CD4-positive, CD25-positive, alpha-beta regulatory T cell (primary cell): ENCODE measurements at regions not wholly inside any gene's neighbourhood (a gene's known extent, or its start where the extent isn't known, plus 50 kb on each side); places are given as distances from the start of the nearest gene placed in this dataset.

Experiments used
- ATAC-seq, 2 donors: fragments of 150-1000 bp; cut with Tn5 transposase; one replicate each; pipeline ENCODE4 v1.10.0; 2021; ENCODE audit warnings: low read depth in 2 of 2, moderate number of reproducible peaks in 2 of 2, moderate library complexity in 1 of 2
- DNase-seq, 3 donors: peaks; one replicate each; pipeline versions ENCODE4 v3.0.0 to v3.0.0-alpha.2; 2012 to 2022; ENCODE audit warnings: mixed read lengths in 1 of 3
- H3K27ac ChIP-seq: one replicate; pipeline ENCODE4 v1.7.0; 2013; ENCODE audit warnings: mild to moderate bottlenecking, low read length; ENCODE audit not compliant: insufficient read depth, poor library complexity, severe bottlenecking
- H3K27me3 ChIP-seq: one replicate; pipeline ENCODE4 v1.7.0; 2013; ENCODE audit warnings: low read length; ENCODE audit not compliant: control insufficient read depth, insufficient read depth
- H3K36me3 ChIP-seq: one replicate; pipeline ENCODE4 v1.7.0; 2013; ENCODE audit warnings: mild to moderate bottlenecking, low read length, moderate library complexity; ENCODE audit not compliant: control insufficient read depth, insufficient read depth
- H3K4me1 ChIP-seq: 2 replicates; pipeline ENCODE4 v1.7.0; 2013; ENCODE audit warnings: mild to moderate bottlenecking, low read length; ENCODE audit not compliant: insufficient read depth, control insufficient read depth, poor library complexity, severe bottlenecking
- H3K4me3 ChIP-seq: one replicate; pipeline ENCODE4 v1.7.0; 2013; ENCODE audit warnings: low read depth, mild to moderate bottlenecking, low read length, moderate library complexity
- H3K9me3 ChIP-seq, 2 experiments: 1 replicate in 1 of 2; 2 replicates in 1 of 2; pipeline ENCODE4 v1.7.0; 2013; ENCODE audit warnings: low read length in 2 of 2, mild to moderate bottlenecking in 1 of 2, moderate library complexity in 1 of 2; ENCODE audit not compliant: control insufficient read depth in 2 of 2
- H3K27ac Mint-ChIP-seq, 3 donors: one replicate each; pipeline ENCODE4 v1.8.0; 2020 to 2022; ENCODE audit warnings: mild to moderate bottlenecking in 3 of 3, mixed read lengths in 3 of 3, moderate library complexity in 2 of 3
- H3K27me3 Mint-ChIP-seq: one replicate; pipeline ENCODE4 v1.8.0; 2022; ENCODE audit warnings: mild to moderate bottlenecking, mixed read lengths
- H3K36me3 Mint-ChIP-seq: one replicate; pipeline ENCODE4 v1.8.0; 2020; ENCODE audit warnings: mixed read lengths
- H3K4me1 Mint-ChIP-seq, 4 donors: one replicate each; pipeline ENCODE4 v1.8.0; 2020 to 2022; ENCODE audit warnings: mixed read lengths in 4 of 4, mild to moderate bottlenecking in 1 of 4
- H3K4me3 Mint-ChIP-seq, 4 donors: one replicate each; pipeline ENCODE4 v1.8.0; 2020 to 2022; ENCODE audit warnings: mild to moderate bottlenecking in 4 of 4, mixed read lengths in 4 of 4, moderate library complexity in 3 of 4
- H3K9me3 Mint-ChIP-seq, 7 donors: one replicate each; pipeline ENCODE4 v1.8.0; 2020 to 2022; ENCODE audit warnings: mixed read lengths in 7 of 7, mild to moderate bottlenecking in 3 of 7, moderate library complexity in 2 of 7

- Histone ChIP-seq H3K27ac (no peak overlapping the region), H3K4me3 (no peak overlapping the region), H3K4me1 (peaks cover 10% of the 10 kb centered on the region), H3K36me3 (no peaks in the 10 kb centered on the region), H3K27me3 (no peaks in the 10 kb centered on the region), H3K9me3 (no peaks in the 10 kb centered on the region)
- Mint-ChIP-seq H3K4me1 (peaks cover 0 to 20% (median 8%) of the 10 kb centered on the region in 4 donors), H3K4me3 (no peak overlapping the region), H3K27me3 (peaks cover 19% of the 10 kb centered on the region), H3K9me3 (peaks cover 0 to 1% (median 0%) of the 10 kb centered on the region in 7 donors), H3K27ac (no peak overlapping the region), H3K36me3 (no peaks in the 10 kb centered on the region)
- ATAC-seq (no peak), DNase-seq (no peak)
Measured at GRCh38 chr10:93147281-93147680, 73.6 kb downstream of the CYP26A1 start.

- Mint-ChIP-seq H3K36me3 (no peaks in the 10 kb centered on the region), H3K9me3 (peaks cover 0 to 3% (median 0%) of the 10 kb centered on the region in 7 donors), H3K27ac (peak overlapping the region in 1 of 3 donors; percentile 8), H3K27me3 (peaks cover 19% of the 10 kb centered on the region), H3K4me3 (no peak overlapping the region), H3K4me1 (peaks cover 0 to 20% (median 8%) of the 10 kb centered on the region in 4 donors)
- H3K9me3 ChIP-seq: no peaks in the 10 kb centered on the region
- no peak for DNase-seq
- H3K36me3 ChIP-seq: no peaks in the 10 kb centered on the region
- H3K27me3 ChIP-seq: no peaks in the 10 kb centered on the region
- peaks cover 10% of the 10 kb centered on the region for H3K4me1 ChIP-seq
- H3K27ac ChIP-seq: no peak overlapping the region
- H3K4me3 ChIP-seq: no peak overlapping the region
- no peak for ATAC-seq
Measured at GRCh38 chr10:93148476-93148875, 74.8 kb downstream of the CYP26A1 start.

- Histone ChIP-seq H3K27ac (no peak overlapping the region), H3K9me3 (no peaks in the 10 kb centered on the region), H3K27me3 (no peaks in the 10 kb centered on the region), H3K36me3 (no peaks in the 10 kb centered on the region), H3K4me3 (no peak overlapping the region), H3K4me1 (peaks cover 10% of the 10 kb centered on the region)
- no peak for DNase-seq
- no peak overlapping the region for H3K4me3 Mint-ChIP-seq
- H3K36me3 Mint-ChIP-seq: no peaks in the 10 kb centered on the region
- H3K4me1 Mint-ChIP-seq: peaks cover 0 to 20% (median 8%) of the 10 kb centered on the region in 4 donors
- H3K27ac Mint-ChIP-seq: no peak overlapping the region
- ATAC-seq: no peak
- H3K9me3 Mint-ChIP-seq: peaks cover 0 to 3% (median 1%) of the 10 kb centered on the region in 7 donors
- peaks cover 19% of the 10 kb centered on the region for H3K27me3 Mint-ChIP-seq
Measured at GRCh38 chr10:93149761-93150160, 76.1 kb downstream of the CYP26A1 start.

GRCh38 chr10:93150289-93150688 lies 76.6 kb downstream of the CYP26A1 start:
- Mint-ChIP-seq H3K27me3 (peaks cover 19% of the 10 kb centered on the region), H3K4me1 (peaks cover 0 to 20% (median 8%) of the 10 kb centered on the region in 4 donors), H3K4me3 (no peak overlapping the region), H3K36me3 (no peaks in the 10 kb centered on the region), H3K9me3 (peaks cover 0 to 5% (median 1%) of the 10 kb centered on the region in 7 donors), H3K27ac (no peak overlapping the region)
- Histone ChIP-seq H3K27ac (no peak overlapping the region), H3K36me3 (no peaks in the 10 kb centered on the region), H3K27me3 (no peaks in the 10 kb centered on the region), H3K9me3 (no peaks in the 10 kb centered on the region), H3K4me3 (no peak overlapping the region), H3K4me1 (peaks cover 10% of the 10 kb centered on the region)
- no peak for ATAC-seq
- peak in 1 of 3 donors; percentile 6 for DNase-seq

GRCh38 chr10:93150990-93151547 lies 77.4 kb downstream of the CYP26A1 start:
- Histone ChIP-seq H3K36me3 (no peaks in the 10 kb centered on the region), H3K27me3 (no peaks in the 10 kb centered on the region), H3K4me3 (no peak overlapping the region), H3K4me1 (peaks cover 10% of the 10 kb centered on the region), H3K9me3 (no peaks in the 10 kb centered on the region), H3K27ac (no peak overlapping the region)
- DNase-seq: no peak
- no peak for ATAC-seq
- no peak overlapping the region for H3K27ac Mint-ChIP-seq
- H3K4me1 Mint-ChIP-seq: peaks cover 0 to 20% (median 8%) of the 10 kb centered on the region in 4 donors
- H3K9me3 Mint-ChIP-seq: peaks cover 0 to 12% (median 1%) of the 10 kb centered on the region in 7 donors
- no peaks in the 10 kb centered on the region for H3K36me3 Mint-ChIP-seq
- H3K4me3 Mint-ChIP-seq: no peak overlapping the region
- H3K27me3 Mint-ChIP-seq: peaks cover 15% of the 10 kb centered on the region

GRCh38 chr10:93152136-93152535 lies 78.4 kb downstream of the CYP26A1 start:
- Histone ChIP-seq H3K27ac (no peak overlapping the region), H3K36me3 (no peaks in the 10 kb centered on the region), H3K4me3 (no peak overlapping the region), H3K4me1 (peaks cover 10% of the 10 kb centered on the region), H3K27me3 (no peaks in the 10 kb centered on the region), H3K9me3 (no peaks in the 10 kb centered on the region)
- Mint-ChIP-seq H3K4me3 (no peak overlapping the region), H3K27me3 (peaks cover 11% of the 10 kb centered on the region), H3K4me1 (peaks cover 0 to 20% (median 8%) of the 10 kb centered on the region in 4 donors), H3K9me3 (peaks cover 0 to 12% (median 1%) of the 10 kb centered on the region in 7 donors), H3K27ac (no peak overlapping the region), H3K36me3 (no peaks in the 10 kb centered on the region)
- ATAC-seq: no peak
- no peak for DNase-seq

GRCh38 chr10:93154531-93154930 lies 80.8 kb downstream of the CYP26A1 start:
- Histone ChIP-seq H3K4me3 (no peak overlapping the region), H3K4me1 (peaks cover 10% of the 10 kb centered on the region), H3K36me3 (no peaks in the 10 kb centered on the region), H3K27ac (no peak overlapping the region), H3K27me3 (no peaks in the 10 kb centered on the region), H3K9me3 (no peaks in the 10 kb centered on the region)
- Mint-ChIP-seq H3K27me3 (peaks cover 4% of the 10 kb centered on the region), H3K27ac (no peak overlapping the region), H3K36me3 (no peaks in the 10 kb centered on the region), H3K4me3 (no peak overlapping the region), H3K4me1 (peaks cover 0 to 20% (median 8%) of the 10 kb centered on the region in 4 donors), H3K9me3 (peaks cover 0 to 26% (median 6%) of the 10 kb centered on the region in 7 donors)
- DNase-seq: no peak
- no peak for ATAC-seq

GRCh38 chr10:93160140-93160539 lies 86.4 kb downstream of the CYP26A1 start:
- H3K4me3 ChIP-seq: no peak overlapping the region
- H3K27me3 ChIP-seq: no peaks in the 10 kb centered on the region
- H3K4me1 ChIP-seq: no peaks in the 10 kb centered on the region
- no peaks in the 10 kb centered on the region for H3K9me3 ChIP-seq
- Mint-ChIP-seq H3K4me3 (no peak overlapping the region), H3K36me3 (no peaks in the 10 kb centered on the region), H3K9me3 (peaks cover 0 to 24% (median 9%) of the 10 kb centered on the region in 7 donors), H3K4me1 (no peaks in the 10 kb centered on the region), H3K27ac (no peak overlapping the region), H3K27me3 (no peaks in the 10 kb centered on the region)
- H3K36me3 ChIP-seq: no peaks in the 10 kb centered on the region
- no peak for ATAC-seq
- no peak for DNase-seq
- H3K27ac ChIP-seq: no peak overlapping the region
